Transverse colon (tissue), 4 donors: ENCODE measurements at regions not wholly inside any gene's neighbourhood (a gene's known extent, or its start where the extent isn't known, plus 50 kb on each side); places are given as distances from the start of the nearest gene placed in this dataset.
"Not testable (repeated sequence)": the region's sequence is repeated elsewhere in the genome, so short reads cannot be mapped to it uniquely, and the experiment has no call there.

Experiments
- DNase-seq: peaks from one replicate; pipeline ENCODE4 v3.0.0-alpha.2; 2019
- H3K27ac ChIP-seq, 4 donors: fragments of 200-600 bp; sonication (generic); 2 replicates each; pipeline ENCODE4 v1.5.1; 2016 to 2018; ENCODE audit warnings: inconsistent platforms in 4 of 4
- H3K27me3 ChIP-seq: fragments of 200-600 bp; sonication (generic); 2 replicates; pipeline ENCODE4 v1.5.1; 2017; ENCODE audit warnings: inconsistent platforms
- H3K36me3 ChIP-seq, 4 donors: fragments of 200-600 bp; sonication (generic); 2 replicates each; pipeline ENCODE4 v1.5.1; 2017 to 2019; ENCODE audit warnings: inconsistent platforms in 4 of 4
- H3K4me1 ChIP-seq, 4 donors: fragments of 200-600 bp; sonication (generic); 2 replicates each; pipeline ENCODE4 v1.5.1; 2017 to 2020; ENCODE audit warnings: inconsistent platforms in 4 of 4
- H3K4me3 ChIP-seq, 4 donors: fragments of 200-600 bp; sonication (generic); 1 replicate in 1 of 4; 2 replicates in 3 of 4; pipeline versions ENCODE4 v1.5.1 to v1.6.1; 2017 to 2019; ENCODE audit warnings: inconsistent platforms in 4 of 4
- H3K9me3 ChIP-seq, 2 donors: fragments of 200-600 bp; sonication (generic); 2 replicates each; pipeline ENCODE4 v1.5.1; 2017 to 2019; ENCODE audit warnings: inconsistent platforms in 2 of 2
- CTCF ChIP-seq, 5 experiments: fragments of 200-600 bp in 3 of 5; fragments of 450-650 bp in 2 of 5; sonication (generic) in 3 of 5; IDR thresholded peaks; 1 replicate in 2 of 5; 2 replicates in 3 of 5; pipeline ENCODE4 v1.5.1; 2016 to 2017; ENCODE audit warnings: antibody characterized with exemption in 5 of 5, inconsistent platforms in 3 of 5, mild to moderate bottlenecking in 2 of 5, moderate library complexity in 1 of 5
- EP300 ChIP-seq: sonication (generic); formaldehyde crosslinking; IDR thresholded peaks from one replicate; pipeline ENCODE4 v1.6.1; 2017; ENCODE audit warnings: antibody characterized with exemption, low read depth
- POLR2A ChIP-seq: fragments of 450-650 bp; IDR thresholded peaks from one replicate; pipeline ENCODE4 v1.6.1; 2016; ENCODE audit warnings: antibody characterized with exemption, mild to moderate bottlenecking, moderate library complexity
- POLR2AphosphoS5 ChIP-seq, 3 donors: sonication (generic); formaldehyde crosslinking; IDR thresholded peaks; one replicate each; pipeline ENCODE4 v1.6.1; 2016; ENCODE audit warnings: antibody characterized with exemption in 3 of 3
- WGBS, 2 donors: methylation state at CpG; one replicate each; pipeline ENCODE4 v1.1.5; 2018; ENCODE audit warnings: low coverage in 1 of 2; 5-methylcytosine and 5-hydroxymethylcytosine counted together
- in situ Hi-C, 4 donors: fragments of 200-750 bp; cut with MboI; loops; one replicate each; pipeline versions ENCODE4 v1.15.0 to v1.15.1; 2017; ENCODE audit warnings: low sequenced_read_pairs in 3 of 4, low pct_ligation_motif_present in 1 of 4, low pct_unique_long_range_greater_than_20kb in 1 of 4
- intact Hi-C: fragments of 100-400 bp; cut with DNase I; formaldehyde crosslinking; loops from one replicate; pipeline ENCODE4 v1.15.1; 2023; ENCODE audit warnings: low total_unique reads

- Histone ChIP-seq H3K36me3 (no peaks in the 10 kb centered on the region), H3K4me3 (no peak overlapping the region), H3K4me1 (no peaks in the 10 kb centered on the region), H3K27me3 (no peaks in the 10 kb centered on the region), H3K27ac (no peak overlapping the region), H3K9me3 (no peaks in the 10 kb centered on the region)
- DNase-seq = no peak
- in situ Hi-C loops (no loop called here), intact Hi-C loops (no loop called here)
- TF ChIP-seq EP300 (no peak), POLR2A (no peak), POLR2AphosphoS5 (IDR thresholded peaks at IDR 0.05) (no peak), CTCF (IDR thresholded peaks at IDR 0.05) (no peak)
- WGBS, 2 donors = 79 to 89% methylated on average over 1 of the region's 1 CpG
Measured at GRCh38 chr12:74671421-74671820, 133.8 kb downstream of the ATXN7L3B start.

DNA sequence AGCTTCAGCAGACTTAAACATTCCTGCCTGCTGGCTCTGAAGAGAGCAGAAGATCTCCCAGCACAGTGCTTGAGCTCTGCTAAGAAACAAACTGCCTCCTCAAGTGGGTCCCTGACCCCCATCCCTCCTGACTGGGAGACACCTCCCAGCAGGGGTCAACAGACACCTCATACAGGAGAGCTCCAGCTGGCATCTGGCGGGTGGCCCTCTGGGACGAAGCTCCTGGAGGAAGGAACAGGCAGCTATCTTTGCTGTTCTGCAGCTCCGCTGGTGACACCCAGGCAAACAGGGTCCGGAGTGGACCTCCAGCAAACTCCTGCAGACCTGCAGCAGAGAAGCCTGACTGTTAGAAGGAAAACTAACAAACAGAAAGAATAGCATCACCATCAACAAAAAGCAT, 139.3 kb downstream of the ATXN7L3B start:
- intact Hi-C loops = loop anchor here (2.0 kb wide), 1 partner anchor 58 kb away; no protein-coding TSS in a partner anchor
- not testable (repeated sequence) for H3K27ac ChIP-seq, DNase-seq, H3K4me1 ChIP-seq, H3K4me3 ChIP-seq, H3K9me3 ChIP-seq, H3K36me3 ChIP-seq, H3K27me3 ChIP-seq
- WGBS, 2 donors = 80% methylated on average over 4 of the region's 4 CpGs; no CpG with 5 or more reads in 1 of the 2 donors
- in situ Hi-C loops = loop anchor here in 1 of 4 donors (25.0 kb wide), 1 partner anchor 610 kb away; no protein-coding TSS in a partner anchor

DNA sequence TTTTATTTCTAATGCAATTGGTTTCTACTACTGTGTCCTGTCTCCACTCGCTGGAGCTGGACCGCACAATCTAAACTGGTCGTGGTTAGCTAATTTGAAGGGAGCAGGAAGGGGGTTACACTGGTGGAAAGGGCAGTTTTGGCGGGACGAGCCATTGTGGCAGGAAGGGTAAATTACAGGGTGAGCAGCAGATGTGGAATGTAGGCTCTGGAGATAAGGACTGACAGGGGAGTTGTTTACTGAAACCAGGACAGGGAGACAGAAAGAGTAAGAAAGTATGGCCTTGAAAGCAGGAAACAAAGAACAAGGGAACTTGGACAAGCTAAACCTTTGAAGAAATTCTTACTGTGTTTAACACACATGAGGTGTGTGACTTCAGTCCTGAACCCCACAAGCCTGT, 147.8 kb downstream of the ATXN7L3B start:
- intact Hi-C loops = no loop called here
- TF ChIP-seq EP300 (no peak), POLR2AphosphoS5 (IDR thresholded peaks at IDR 0.05) (no peak), POLR2A (no peak), CTCF (IDR thresholded peaks at IDR 0.05) (no peak)
- no peaks in the 10 kb centered on the region for H3K36me3 ChIP-seq
- H3K9me3 ChIP-seq = no peaks in the 10 kb centered on the region
- WGBS, 2 donors = 80 to 83% methylated on average over 3 to 5 of the region's 5 CpGs
- H3K4me3 ChIP-seq = no peak overlapping the region
- DNase-seq = no peak
- in situ Hi-C loops = loop anchor here in 1 of 4 donors (25.0 kb wide), 1 partner anchor 602 kb away; no protein-coding TSS in a partner anchor
- H3K27me3 ChIP-seq = no peaks in the 10 kb centered on the region
- no peaks in the 10 kb centered on the region for H3K4me1 ChIP-seq
- no peak overlapping the region for H3K27ac ChIP-seq

- no peaks in the 10 kb centered on the region for H3K36me3 ChIP-seq
- no peaks in the 10 kb centered on the region for H3K4me1 ChIP-seq
- intact Hi-C loops = no loop called here
- no peaks in the 10 kb centered on the region for H3K27me3 ChIP-seq
- TF ChIP-seq EP300 (no peak), CTCF (IDR thresholded peaks at IDR 0.05) (peak in 4 of 5 experiments; percentile 33 to 43 (median 40))
- no peaks in the 10 kb centered on the region for H3K9me3 ChIP-seq
- H3K4me3 ChIP-seq = no peak overlapping the region
- no peak for DNase-seq
- in situ Hi-C loops = loop anchor here in 1 of 4 donors (25.0 kb wide), 1 partner anchor 598 kb away; no protein-coding TSS in a partner anchor
- 29 to 47% methylated on average over 3 of the region's 3 CpGs for WGBS, 2 donors
- H3K27ac ChIP-seq = no peak overlapping the region
Measured at GRCh38 chr12:74689071-74689655, 151.5 kb downstream of the ATXN7L3B start.

DNA sequence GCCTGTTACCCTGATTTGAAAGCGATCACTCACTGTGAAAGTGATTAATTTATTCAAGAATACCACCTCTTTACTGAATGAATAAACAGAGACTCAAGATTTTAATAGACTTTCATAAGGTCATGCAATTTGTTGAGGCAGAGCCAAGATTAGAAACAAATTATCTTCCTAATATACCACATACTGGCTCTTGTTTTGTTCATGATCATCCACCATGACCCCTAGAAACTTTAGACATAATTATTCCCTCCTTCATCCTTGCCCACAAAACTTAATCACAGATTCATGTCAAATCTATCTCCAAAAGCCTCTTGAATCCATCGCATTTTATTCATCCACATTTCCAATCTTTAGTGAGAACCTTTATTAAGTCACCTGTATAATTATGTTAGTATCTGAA, 152.3 kb downstream of the ATXN7L3B start:
- H3K9me3 ChIP-seq = no peaks in the 10 kb centered on the region
- no peaks in the 10 kb centered on the region for H3K36me3 ChIP-seq
- no peak for DNase-seq
- no peaks in the 10 kb centered on the region for H3K27me3 ChIP-seq
- no peak overlapping the region for H3K27ac ChIP-seq
- intact Hi-C loops = loop anchor here (10.0 kb wide), 1 partner anchor 605 kb away; no protein-coding TSS in a partner anchor
- TF ChIP-seq POLR2A = no peak
- no peak for TF ChIP-seq CTCF (IDR thresholded peaks at IDR 0.05)
- no peak for TF ChIP-seq POLR2AphosphoS5 (IDR thresholded peaks at IDR 0.05)
- TF ChIP-seq EP300 = no peak
- WGBS, 2 donors = 75 to 82% methylated on average over 2 of the region's 2 CpGs
- no peaks in the 10 kb centered on the region for H3K4me1 ChIP-seq
- in situ Hi-C loops = loop anchor here in 2 of 4 donors (10.0 to 25.0 kb wide), 2 partner anchors 65 to 597 kb away; no protein-coding TSS in a partner anchor
- no peak overlapping the region for H3K4me3 ChIP-seq
